HK-2 (cell line): ENCODE measurements at regions not wholly inside any gene's neighbourhood (a gene's known extent, or its start where the extent isn't known, plus 50 kb on each side); places are given as distances from the start of the nearest gene placed in this dataset.

Experiments used
- DNase-seq: peaks from one replicate; pipeline ENCODE4 v3.0.0-alpha.2; 2018; ENCODE audit not compliant: unreplicated experiment

DNA sequence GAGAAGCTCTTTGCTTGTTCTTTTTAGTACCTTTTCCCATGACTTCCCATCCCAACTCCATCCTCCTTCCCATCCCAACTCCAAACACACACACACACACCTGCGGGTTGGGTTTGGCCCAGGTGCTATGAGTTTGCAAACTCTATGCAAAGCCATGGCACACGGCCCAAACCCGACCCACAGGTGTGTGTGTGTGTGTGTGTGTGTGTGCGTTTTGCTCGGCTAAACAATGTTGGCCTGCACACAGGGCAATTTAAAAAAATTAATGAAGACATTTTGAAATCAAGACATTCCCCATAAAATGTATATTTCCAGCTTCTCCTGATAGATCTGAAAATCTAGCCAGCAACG is 103.7 kb upstream of the TLE3 start:
- no peak for DNase-seq

DNA sequence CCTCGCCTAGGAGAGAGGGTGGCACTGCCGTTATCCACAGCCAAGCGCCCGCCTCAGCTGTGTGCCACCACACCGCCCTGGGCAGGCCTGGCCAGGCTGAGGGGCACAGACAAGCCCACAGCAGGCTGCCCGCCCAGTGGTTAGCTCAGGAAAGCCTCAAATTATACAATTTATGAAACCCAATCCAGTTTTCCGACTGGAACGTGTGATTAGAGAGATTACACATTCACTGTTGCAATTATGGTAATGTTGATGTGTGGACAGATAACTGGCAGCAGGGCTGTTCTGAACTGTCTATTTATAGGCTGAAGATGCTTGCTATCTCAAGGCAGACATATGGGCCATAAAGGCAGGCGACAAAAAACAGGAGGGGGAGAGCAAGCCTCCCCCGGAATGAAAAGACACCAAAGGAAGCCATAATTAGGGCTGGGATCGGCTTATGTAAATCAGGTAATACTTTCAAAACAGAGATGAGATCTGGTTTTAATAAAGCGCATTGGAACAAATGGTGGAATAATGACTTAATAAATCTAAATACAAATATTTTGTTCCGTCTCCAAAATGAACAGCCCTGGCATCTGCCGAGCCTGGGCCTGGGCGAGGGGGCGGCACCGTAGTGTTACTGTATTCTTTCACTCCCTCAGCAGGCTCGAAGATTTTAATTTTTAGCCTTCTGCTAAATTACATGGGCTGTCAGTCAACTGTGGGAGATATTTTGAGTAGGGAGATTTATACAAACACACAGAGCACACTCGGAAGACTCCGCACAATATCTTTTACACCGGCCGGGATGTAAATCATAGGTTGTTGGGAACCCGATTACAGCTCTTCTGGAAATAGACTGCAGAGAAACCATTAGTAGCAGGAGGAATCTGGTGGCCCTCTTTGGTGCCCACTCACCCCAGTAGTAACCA is 103.1 kb upstream of the TLE3 start:
- no peak for DNase-seq

DNA sequence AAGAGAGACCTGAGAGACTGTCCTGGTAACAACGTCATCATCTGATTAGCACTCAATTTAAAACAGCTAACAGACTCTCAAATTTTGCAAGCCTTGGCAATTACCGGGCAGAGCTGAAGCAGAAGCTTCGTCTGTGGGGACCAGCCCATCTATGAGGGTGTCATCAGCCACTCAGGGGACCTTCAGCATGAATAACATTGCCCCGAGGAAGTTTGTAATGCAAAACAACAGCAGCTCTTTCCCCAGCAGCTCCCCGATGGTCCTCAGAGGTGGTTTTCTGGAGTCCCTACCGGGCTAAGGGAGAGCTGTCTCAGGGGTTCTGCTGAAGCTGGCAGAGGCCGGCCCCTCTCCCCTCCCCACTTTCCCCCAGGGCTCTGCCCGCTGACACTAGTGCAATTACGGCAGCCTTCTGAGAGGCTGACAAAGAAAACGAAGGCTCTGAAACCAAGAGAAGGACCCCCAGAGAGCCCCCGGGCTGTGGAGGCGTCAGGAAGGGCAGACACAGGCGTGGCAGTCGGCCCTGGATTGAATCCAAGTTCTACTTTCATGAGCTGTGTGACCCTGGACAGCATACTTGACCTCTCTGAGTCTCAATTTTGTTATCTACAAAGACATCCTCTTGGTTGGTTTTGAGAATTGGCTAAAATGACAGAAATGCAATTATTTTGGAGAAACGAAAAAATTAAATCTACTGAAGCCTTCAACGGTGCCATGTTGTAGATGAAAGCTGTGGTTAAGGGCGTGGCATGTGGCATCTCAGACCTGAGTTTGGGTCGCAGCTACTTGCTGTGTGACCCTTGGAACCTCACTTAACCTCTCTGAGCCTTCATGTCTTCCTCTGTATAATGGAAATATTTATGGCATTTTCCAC is 102.1 kb upstream of the TLE3 start:
- no peak for DNase-seq

- DNase-seq, result no peak
Observed at GRCh38 chr15:70199124-70199482, 101.4 kb upstream of the TLE3 start.

DNA sequence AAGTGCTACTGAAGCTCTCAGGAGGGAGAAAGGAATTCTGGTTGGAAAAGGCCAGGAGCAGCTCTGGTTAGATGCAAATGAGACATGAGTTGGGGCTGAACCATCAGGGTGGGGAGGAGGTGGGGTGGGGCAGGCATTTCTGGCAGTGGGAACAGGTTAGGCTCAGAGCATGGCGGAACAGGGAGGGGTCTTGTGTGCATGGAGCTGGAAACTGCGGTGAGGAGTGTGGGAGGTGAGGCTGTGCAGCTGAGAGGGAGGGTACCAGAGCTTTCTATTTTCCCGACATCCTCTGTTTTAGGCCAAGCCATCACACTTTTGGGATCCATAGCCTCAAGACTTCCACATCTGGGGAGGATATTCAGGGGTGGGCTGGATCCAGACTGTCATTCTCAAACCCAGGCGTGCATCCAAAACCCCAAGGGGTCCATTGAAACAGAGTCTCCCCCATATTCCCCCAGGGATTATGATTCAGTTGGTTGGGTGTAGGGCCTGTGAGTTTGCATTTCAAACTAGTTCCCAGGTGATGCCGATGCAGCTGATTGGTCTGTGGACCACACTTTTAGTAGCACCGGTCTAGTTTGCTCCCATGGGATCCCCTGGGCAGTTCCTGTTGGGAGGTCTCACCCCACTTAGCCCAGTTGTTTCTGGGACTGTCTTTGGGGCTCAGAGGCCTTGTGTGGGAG is 100.9 kb upstream of the TLE3 start:
- no peak for DNase-seq

GRCh38 chr15:70197945-70198361 is 100.2 kb upstream of the TLE3 start:
- no peak for DNase-seq

DNA sequence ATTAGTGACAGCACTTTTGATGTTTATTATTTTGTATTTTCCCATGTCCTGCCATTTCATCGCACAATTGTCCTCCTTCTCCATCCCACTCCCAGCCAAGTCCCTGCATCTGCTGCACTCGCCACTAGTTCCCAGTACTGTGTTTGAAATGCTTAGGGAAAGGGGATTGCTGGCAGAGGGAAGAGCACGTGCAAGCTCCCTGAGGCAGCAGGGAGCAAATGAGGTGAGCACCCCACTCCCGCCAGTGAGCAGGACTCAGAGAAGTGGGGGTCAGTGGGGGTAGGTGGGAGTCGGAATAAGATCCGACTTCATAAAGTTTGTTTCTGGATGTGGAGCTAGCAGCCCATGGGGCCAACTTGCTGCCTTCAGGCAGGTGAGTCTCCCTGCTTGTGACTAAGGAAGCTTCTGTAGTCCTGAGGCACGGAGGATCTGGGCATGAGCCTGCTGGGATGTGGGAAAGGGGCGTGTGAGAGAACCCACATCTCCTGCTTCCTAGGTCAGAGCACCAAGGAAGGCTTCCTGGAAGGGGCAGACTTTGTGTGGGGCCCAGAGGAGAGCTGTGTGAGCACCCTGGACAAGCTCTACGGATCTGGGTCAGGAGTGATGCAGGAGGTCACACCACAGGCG is 99.7 kb upstream of the TLE3 start:
- no peak for DNase-seq

DNA sequence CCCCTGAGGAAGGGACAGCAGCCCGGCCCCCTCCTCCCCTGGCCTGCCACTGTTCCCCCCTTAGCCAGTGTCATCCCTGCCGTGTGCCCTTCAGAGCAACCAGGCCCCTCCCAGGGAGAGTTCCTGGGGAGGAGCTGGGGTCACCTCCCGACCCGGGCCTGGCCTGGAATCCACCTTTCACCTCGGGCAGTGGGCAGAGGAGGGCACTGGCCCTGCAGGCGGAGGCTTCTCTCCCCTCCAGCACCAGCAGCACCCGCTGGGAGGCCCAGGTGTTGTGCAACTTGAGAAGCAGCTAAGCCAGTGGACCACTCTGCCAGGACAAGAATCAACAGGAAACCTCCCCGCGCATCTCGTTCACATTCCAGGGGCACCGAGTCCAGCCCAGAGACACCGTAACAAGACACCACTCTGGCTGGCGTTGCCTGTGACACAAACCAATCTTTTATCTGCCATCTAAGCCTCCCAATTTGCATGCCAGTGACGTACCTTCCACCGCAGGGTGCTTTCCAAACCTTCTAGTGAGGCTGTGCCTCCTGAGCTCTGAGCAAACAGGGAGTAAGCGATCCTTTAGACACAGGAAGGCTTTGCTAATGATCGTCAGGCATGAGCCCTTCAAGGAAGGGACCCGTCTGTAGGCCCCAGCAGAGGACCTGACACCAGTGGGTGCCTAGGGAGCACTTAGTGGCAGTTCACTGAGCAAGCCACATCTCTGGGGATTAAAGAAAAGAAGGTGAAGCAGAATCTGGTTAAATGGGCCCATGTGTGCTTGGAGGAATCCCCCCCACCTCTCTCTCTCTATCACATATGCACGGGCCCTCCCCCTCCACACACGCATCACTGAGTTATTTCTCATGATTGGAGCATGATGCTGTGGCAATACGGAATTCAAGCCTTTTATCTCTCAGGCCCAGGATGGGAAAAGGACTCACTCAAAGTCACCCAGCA is 98.9 kb upstream of the TLE3 start:
- DNase-seq, result peak; percentile 6

GRCh38 chr15:70195587-70196305 is 98.0 kb upstream of the TLE3 start:
- peak; percentile 28 for DNase-seq

- DNase-seq, result no peak
Observed at GRCh38 chr15:70195171-70195570, 97.5 kb upstream of the TLE3 start.

DNA sequence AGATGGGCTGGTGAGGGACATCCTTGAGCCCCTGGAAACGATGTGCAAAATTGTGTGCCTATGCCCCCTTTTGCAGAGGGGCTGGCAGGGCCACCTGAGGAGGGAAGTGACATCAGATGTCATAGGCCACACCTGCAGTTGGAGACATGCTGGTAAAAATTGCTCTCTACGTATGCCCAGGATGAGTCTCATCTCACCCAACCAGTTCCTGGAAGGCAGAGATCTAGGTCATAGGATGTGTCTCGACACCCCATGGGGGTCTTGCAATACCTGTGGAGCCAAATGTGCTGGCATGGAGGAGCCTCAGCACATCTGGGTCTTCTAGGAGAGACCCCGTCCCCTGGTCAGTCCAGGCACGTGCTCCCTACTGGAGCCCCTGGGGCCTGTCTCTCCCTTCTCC is 96.5 kb upstream of the TLE3 start:
- no peak for DNase-seq

GRCh38 chr15:70193734-70194133 is 96.0 kb upstream of the TLE3 start:
- DNase-seq, result no peak

DNA sequence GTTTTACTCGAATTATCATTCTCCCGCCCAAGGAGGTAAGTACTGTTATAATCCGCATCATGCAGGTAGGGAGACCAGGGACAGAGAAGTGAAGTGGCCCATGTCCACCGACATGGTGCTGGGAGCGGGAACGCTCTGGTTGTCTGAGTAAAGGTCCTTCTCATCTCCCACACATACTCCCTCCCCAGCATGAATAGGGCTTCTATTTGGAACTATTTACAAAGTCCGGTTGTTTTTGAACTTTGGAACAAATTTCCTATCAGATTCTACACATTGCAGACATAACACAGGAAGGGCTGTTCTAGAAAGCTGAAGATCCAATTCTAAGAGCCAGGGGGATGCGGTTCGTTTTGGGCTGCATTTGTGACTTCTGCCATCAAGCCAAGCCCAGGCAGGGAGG is 94.8 kb upstream of the TLE3 start:
- no peak for DNase-seq

- no peak for DNase-seq
Observed at GRCh38 chr15:70192041-70192440, 94.3 kb upstream of the TLE3 start.

DNA sequence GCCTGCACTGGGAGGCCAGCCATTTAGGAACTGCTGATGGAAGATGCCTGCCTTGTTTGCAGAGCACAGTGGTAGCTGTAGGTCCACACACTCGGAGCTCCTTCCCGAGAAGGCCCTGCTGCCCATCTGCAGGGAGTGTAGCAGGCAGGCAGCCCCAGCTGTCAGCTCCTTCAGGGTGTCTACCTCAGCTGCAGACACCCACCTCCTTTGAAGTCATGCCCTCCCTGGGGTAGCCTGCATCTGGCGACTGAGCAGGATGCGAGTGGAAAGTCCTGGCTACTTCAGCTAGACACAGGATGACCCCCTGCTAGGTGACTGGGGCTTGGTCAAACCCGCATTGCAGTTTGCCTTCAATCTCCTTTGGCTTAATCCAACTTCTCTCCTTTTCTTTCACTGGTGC is 93.2 kb upstream of the TLE3 start:
- no peak for DNase-seq

GRCh38 chr15:70189826-70190695 is 92.3 kb upstream of the TLE3 start:
- DNase-seq, result no peak

- no peak for DNase-seq
Observed at GRCh38 chr15:70188286-70188685, 90.6 kb upstream of the TLE3 start.

DNA sequence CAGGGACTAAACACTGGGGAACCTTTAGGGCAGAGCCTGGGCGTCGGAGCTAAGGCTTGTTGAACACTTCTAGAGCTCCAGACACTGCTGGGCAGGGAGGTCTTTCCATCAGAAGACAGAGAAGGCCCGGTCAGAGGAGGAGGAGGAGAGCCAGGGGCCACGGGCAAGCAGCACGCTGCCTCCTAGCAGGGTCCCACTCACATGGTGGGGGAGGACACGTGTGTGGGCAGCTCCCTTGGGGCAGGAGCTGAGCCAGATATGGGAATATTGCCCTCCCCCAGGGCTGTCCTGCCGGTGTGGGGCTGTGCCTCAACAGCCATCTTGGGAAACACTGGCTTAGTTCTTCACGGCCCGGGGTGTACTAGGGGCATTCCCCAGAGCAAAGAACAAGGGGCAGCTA is 89.6 kb upstream of the TLE3 start:
- no peak for DNase-seq

- no peak for DNase-seq
Observed at GRCh38 chr15:70186152-70186551, 88.4 kb upstream of the TLE3 start.
